Mammary epithelial cell (primary cell): ENCODE measurements at regions not wholly inside any gene's neighbourhood (a gene's known extent, or its start where the extent isn't known, plus 50 kb on each side); places are given as distances from the start of the nearest gene placed in this dataset.

ENCODE experiments used
- EZH2 ChIP-seq: IDR thresholded peaks from 2 replicates; pipeline ENCODE4 v1.6.1; 2012; ENCODE audit warnings: low read length, inconsistent platforms, borderline replicate concordance
- TF ChIP-seq, protein P1 (sequence below), 2 donors: IDR thresholded peaks in 1 of 2; conservative IDR thresholded peaks in 1 of 2; 2 replicates each; pipeline ENCODE4 v1.5.1; 2011 to 2012; ENCODE audit warnings: inconsistent platforms in 2 of 2, low read length in 2 of 2, mild to moderate bottlenecking in 2 of 2, control low read depth in 1 of 2, low read depth in 1 of 2; ENCODE audit not compliant: insufficient read depth in 1 of 2; ENCODE audit errors: extremely low read depth in 1 of 2

DNA sequence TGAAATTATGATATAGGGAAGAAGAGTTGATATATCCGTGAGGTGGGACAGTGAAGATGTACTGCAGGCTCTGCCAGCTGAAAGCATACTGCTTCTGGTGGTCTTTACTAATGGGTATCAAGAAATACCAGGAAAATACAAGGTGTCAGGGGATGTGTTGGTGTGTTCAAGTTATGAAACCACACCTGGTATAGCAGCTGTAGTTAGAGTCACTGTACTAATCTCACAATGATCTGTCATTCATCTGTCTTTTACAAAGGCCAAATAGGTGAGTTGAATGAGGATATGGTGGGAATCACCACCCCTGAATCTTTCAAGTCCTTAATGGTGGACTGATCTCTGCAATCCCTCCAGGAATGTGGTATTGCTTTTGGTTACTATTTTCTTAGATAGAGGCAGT lies 152.7 kb downstream of the NFKBIZ start:
- TF ChIP-seq, protein P1, sequence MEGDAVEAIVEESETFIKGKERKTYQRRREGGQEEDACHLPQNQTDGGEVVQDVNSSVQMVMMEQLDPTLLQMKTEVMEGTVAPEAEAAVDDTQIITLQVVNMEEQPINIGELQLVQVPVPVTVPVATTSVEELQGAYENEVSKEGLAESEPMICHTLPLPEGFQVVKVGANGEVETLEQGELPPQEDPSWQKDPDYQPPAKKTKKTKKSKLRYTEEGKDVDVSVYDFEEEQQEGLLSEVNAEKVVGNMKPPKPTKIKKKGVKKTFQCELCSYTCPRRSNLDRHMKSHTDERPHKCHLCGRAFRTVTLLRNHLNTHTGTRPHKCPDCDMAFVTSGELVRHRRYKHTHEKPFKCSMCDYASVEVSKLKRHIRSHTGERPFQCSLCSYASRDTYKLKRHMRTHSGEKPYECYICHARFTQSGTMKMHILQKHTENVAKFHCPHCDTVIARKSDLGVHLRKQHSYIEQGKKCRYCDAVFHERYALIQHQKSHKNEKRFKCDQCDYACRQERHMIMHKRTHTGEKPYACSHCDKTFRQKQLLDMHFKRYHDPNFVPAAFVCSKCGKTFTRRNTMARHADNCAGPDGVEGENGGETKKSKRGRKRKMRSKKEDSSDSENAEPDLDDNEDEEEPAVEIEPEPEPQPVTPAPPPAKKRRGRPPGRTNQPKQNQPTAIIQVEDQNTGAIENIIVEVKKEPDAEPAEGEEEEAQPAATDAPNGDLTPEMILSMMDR (conservative IDR thresholded peaks at IDR 0.05 in 1 of 2, IDR thresholded peaks at IDR 0.05 in 1 of 2; ENCODE audit: extremely low read depth in 1 of 2, insufficient read depth in 1 of 2, low read depth in 1 of 2, low read length in 2 of 2) = no peak
- no peak for TF ChIP-seq EZH2
